HG03469 (cell line): ENCODE measurements at regions not wholly inside any gene's neighbourhood (a gene's known extent, or its start where the extent isn't known, plus 50 kb on each side); places are given as distances from the start of the nearest gene placed in this dataset.

ENCODE experiments used
- ATAC-seq: cut with Tn5 transposase; IDR thresholded peaks from one replicate; pipeline ENCODE4 v1.9.1; 2021; ENCODE audit warnings: mild to moderate bottlenecking, moderate library complexity, moderate number of reproducible peaks; ENCODE audit not compliant: unreplicated experiment

DNA sequence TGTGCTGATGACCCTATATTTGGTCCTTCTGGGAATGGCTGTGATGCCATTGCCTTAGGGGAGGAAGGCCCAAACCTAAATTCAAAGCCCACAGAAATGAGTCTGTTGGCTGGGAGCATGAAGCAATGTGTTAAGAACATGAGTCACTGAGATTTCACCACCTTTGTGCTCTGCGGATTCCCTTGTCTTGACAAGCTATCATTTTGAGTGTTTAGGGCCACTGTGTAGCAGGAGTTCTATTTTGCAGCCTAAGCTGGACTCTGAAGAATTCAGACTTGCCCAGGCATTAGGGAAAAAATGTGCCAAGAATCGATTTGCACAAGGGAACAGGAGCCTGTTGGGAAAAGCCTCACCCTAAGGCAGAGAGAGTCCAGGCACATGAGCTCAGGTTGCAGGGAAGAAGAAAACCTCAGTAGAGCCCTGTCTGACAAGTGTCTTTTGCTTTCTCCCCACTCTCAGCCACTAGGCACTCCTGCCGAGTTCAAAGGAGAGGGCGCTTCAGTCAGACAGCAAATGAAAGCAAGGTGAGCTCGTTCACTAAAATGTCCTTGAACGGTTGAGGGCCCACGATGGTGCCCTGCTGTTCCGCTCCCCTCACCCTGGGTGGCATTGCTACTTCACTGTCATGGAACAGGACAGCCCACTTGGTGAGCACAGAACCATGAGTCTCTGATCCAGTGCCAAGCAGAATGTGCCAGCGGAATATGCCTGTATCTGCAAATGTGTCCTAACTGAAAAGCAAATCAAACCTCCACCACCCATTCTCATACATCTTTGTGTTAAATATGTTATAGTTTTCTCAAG is 93.6 kb downstream of the PRLHR start:
- no peak for ATAC-seq

DNA sequence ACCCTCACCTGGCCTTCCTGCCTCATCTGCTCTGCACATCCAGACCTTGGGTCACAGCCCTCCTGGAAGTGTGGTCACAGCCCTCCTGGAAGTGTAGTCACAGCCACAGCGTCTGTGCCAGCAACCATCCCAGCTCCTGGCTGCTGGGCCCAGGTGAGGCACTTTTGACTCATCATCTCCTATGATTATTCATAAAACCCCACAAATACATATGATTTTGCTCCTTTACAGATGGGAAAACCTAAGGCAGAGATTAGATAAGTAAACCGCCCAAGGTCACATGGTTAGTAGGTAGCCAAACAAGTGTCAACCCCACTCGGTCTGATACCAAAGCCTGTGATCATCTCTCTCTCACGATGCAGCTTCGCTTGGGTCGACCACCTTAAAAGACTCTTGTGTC is 94.3 kb downstream of the PRLHR start:
- no peak for ATAC-seq

DNA sequence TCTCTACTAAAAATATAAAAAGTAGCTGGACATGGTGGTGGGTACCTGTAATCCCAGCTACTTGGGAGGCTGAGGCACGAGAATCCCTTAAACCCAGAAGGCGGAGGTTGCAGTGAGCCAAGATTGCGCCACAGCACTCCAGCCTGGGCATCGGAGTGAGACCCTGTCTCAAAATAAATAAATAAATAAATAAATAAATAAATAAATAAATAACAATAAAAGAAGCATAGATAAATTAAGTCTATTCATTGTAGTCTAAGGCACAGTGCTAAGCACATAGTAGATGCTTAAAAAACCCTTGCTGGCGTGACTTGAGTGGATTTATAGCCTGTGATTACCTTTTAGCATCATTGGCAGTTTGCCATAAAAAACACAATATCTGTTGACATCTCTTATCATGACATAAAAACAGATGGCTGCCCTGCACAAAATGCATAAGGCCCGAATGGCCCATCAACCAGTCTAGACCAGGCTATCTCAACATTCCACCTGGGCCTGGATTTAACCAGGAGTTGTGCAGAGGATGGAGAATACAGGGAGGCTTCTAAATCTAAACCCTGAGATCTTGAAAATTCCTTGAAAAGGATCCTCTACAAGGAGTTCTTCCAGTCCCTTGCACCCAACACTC is 94.9 kb downstream of the PRLHR start:
- ATAC-seq, result no peak

DNA sequence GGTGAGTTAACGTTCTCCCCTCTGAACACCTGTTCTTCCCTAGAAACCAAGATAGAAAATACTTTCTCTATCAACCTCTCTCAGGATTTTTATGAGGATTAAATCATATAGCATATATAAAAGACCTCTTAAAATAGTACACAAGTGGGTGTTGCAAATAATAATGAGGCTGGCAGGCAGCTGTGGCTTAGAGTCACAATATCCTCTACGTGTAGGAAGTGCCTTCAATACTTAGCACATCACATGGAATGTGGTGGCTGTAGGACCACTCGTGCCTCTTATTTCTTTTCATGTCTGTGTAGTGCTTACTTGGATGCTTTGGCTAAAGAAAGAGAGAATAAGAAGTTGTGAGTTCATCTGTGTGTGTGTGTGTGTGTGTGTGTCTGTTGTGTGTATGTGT is 96.3 kb downstream of the PRLHR start:
- ATAC-seq, result no peak

DNA sequence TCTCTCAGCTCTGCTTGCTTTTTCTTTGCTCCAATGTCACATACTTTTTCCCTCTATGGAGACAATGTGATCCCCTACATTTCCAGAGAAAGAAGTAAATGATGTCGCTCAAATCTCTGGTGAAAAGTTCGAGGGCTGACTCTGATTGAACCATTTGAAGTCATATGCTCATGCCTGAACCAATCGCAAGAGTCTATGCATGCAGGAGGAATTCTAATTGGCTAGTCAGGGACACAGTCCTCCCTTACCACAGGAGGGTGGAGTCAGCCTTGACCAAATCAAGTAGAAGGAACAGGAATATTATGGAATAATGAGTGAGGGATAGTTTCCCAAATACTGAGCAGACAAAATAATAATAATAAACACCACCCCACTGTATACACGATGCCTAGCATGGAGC is 96.8 kb downstream of the PRLHR start:
- ATAC-seq, result no peak

DNA sequence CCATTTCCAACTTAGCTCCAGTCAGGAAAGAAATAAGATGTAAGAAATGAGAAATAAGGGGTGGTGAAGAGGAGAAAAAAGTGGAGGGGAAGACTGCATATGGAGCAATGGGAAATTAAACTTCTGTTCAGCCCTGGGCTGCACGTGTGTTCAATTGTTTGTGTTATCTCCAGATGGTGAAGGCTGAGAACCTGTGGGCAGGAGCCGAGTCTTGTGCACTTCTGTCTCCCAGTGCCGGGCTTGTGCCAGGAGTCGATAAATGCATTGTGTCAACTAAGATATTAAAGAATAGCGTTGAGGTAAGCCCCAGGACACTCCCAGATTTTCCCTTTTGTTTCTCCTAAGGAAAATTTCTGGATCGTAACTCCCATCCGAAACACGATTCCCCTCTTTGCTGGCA is 98.2 kb downstream of the PRLHR start:
- ATAC-seq, result no peak

DNA sequence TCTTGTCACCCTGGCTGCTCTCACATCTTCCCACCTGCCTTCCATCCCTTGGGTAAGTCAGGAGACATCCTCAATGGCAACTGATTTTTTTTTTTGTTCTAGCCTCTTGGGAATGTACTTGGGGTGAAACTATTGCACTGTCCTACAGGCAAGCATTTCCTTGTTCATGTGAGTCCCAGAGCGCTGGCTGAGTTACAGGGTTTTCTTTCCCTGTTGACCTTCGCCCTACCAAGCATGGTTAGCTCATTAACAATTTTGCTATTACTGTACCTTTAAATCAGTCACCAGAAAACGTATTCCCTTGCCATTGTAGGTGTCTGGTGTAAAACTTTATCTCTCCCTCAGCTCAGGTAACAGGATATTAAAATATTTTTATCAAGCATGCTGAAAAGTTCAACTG is 98.9 kb downstream of the PRLHR start:
- no peak for ATAC-seq

DNA sequence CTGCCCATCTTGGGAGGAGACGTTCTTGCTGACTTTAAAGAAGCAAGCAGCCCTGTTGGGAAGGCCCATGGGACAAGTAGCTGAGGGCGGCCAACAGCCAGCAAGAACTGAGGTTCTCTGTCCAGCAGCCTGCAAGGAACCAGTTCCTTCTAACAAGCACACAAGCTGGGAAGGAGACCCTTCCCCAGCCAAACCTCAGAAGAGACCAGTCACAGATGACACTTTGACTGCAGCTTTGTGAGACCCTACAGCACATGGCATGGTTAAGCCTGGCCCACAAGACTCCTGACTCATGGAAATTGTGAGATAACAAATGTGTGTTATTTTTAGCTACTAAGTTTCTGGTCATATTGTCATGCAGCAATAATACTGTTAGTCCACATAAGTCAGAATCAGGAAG is 99.9 kb downstream of the PRLHR start:
- no peak for ATAC-seq

DNA sequence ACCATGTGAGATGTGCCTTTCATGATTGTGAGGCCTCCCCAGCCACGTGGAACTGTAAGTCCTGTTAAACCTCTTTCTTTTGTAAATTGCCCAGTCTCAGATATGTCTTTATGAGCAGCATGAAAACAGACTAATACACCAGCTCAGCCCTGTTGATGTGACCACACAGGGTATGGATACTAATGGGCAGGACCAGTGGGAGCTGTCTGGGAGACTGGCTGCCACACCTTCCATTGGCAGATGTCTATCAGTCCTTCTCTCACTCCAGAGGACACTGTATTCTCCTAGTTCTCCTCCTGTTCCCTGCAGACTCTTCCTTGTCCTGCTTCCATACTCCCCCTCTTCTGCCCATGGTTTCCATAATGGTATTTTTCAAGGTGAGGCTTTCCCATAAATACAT is 104.4 kb downstream of the PRLHR start:
- ATAC-seq, result no peak

DNA sequence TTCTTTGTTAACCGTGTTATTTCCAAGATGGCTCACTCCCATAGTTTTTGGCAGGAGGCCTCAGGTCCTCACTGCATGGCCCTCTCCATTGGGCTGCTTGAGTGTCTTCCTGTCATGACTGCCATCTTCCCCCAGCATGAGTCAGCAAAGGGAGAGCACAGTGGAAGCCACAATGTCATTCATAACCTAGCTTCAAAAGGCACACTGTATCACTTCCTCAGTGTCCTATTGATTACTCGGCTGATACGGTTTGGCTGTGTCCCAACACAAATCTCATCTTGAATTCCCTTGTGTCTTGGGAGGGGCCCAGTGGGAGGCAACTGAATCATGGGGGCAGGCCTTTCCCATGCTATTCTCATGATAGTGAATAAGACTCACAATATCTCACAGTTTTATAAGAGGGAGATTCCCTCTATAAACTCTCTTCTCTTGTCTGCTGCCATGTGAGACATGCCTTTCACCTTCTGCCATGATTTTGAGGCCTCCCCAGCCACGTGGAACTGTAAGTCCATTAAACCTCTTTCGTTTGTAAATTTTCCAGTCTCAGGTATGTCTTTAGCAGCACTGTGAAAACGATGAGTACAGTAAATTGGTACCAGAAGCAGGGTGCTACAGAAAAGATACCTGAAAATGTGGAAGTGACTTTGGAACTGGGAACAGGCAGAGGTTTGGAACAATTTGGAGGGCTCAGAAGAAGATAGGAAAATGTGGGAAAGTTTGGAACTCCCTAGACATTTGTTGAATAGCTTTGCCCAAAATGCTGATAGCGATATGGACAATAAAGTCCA is 106.5 kb downstream of the PRLHR start:
- no peak for ATAC-seq

DNA sequence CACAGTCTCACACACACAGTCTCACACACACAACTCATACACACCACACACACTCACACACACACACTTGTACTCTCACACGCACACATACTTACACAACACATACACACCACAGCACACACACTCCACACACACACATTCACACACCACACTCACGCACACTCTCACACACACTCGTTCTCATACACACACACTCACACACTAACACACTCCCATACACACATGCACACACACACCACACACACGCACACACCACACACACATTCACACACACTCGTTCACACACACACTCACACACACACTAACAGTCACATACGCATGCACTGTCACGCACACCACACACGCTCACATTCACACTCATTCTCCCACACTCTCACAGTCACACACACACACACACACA is 109.8 kb downstream of the PRLHR start:
- ATAC-seq, result no peak

DNA sequence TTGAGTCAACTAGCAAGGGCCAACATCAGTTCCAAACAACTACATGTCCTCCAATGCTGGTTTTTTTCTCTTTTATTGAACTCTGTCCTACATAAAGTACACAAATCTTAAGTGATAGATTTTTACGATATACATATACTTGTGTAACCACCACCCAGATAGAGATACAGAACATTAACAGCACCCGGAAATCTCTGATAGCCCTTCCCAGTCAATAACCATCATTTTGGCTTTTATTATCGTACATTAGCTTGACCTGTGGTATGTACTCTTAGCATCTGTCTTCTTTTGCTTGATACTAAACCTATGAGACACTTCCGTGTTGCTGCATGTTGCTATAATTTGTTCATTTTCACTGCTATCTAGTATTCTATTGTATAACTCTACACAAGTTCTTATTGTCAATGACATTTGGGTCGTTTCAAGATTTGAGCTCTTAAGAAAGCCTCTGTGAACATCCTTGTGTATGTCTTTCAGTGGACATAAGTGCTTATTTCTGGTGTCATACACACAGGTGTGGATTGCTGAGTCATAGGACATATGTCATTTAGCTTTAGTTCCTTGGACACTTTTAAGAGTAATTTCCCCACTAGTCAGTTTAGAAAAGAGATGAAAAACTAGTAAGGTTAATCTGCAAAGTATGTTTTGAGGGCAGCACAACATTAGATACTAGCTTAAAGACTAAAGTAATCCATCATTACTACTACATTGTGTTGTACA is 111.1 kb downstream of the PRLHR start:
- no peak for ATAC-seq

DNA sequence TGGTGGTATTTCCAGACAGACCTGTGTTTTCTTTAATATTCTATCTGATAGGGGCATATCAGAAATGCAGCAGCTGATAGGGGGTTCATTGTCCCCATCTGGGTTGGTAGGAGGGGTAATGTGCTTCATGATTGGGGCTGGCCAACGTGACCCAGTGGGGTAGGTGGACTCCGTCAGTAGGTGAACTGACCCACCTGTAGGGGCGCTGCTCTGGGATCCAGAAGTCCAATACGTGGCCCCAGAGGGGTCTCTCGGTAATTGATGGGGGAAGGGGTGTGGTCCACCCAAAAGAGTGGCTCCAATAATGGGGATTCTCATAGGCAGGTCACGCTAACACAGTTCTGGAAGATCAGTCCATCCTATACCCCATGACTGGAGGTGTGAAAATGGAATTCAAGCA is 112.0 kb downstream of the PRLHR start:
- ATAC-seq, result no peak

DNA sequence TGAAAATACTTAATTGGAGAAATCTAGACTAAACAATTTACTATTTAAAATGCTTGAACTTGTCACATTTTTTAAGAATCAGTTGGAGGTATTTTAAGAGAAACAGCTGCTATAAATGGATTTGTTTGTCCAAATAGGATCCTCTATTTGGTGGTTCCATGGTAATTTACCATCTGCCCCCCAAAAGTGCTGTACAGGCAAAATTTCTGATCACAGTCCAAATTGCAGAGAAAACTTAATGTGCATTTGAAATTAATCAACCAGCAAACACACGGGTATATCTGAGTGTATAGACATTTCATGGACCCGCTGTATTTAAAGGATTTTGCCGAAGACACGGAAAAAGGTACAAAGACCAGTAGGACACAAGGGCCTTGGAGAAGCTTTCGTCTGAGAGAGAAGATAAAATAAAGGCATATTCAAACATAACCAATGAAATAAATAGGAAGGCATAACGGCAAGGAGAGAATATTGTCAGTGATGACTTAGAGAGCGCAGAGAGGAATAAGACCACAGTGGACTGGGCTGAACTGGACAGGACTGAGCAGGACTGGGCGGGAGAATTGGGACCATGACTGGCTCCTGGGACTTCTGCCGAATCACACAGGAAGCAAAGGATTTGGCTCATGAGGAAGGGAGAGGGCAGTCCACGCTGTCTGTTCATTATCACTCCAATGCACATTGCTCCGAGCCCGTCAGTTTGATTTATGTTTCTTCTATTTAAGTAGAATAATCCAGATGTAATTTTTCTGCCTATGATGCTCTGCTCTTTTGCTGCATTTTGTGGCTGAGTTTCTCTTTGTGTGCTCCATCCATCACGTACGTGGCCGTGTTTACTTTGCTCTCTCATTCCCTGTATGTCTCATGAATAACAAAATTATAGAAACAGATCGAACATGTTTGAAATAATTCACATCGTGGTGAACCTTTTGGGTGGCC is 112.8 kb downstream of the PRLHR start:
- ATAC-seq, result no peak

DNA sequence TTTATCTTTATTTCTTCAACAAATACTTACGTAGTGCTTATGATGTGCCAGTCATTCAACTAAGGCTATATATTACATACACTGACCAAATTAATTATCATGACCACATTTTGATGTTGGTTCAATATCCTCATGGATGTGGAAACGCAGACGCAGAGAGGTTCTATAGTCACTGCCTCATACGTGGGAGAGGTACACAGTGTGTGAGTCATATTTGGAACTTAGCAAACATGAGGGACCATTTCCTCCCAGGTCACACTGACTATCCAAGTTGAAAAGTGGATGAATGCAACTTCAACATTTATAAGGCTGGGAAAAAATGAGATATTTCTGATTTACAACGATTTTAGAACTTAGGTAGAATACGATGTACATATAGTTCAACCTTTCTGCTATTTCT is 113.6 kb downstream of the PRLHR start:
- no peak for ATAC-seq

DNA sequence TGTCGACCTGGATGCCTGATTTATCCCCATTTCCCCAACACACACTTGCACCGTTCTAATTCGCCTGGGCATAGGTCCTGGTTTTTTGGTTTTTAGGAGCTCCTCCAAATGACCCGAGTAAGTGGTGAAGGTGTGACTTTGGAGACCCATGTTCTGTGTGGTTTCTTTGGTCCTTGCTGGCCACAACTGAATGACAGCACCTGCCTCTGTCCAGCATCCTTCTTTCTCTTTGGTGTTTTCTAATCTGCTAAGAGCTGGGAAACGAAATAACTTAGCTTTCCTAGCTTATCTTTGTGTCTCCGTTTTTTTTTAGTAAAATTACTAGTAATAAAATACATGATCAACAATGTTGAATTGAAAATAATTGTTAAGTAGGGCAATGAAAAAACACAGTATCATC is 120.2 kb downstream of the PRLHR start:
- ATAC-seq, result no peak

DNA sequence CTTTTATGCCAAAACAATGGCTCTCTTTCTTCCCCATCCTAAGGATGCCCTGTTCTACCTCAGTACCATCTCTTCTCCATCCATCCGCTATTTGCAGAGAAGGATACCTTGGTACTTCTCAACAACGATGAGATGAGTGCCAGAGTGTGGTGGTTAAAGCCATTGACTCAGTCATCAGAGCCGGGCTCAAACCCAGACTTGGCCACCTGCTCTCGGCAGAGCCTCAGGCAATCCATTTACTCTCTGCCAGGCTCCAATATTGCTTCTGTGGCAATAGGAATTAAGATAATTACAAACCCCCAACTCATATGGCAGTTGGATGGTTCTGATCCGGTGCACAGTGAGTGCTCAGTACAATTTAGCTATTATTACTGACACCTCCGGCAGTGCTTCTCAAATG is 121.3 kb downstream of the PRLHR start:
- no peak for ATAC-seq

DNA sequence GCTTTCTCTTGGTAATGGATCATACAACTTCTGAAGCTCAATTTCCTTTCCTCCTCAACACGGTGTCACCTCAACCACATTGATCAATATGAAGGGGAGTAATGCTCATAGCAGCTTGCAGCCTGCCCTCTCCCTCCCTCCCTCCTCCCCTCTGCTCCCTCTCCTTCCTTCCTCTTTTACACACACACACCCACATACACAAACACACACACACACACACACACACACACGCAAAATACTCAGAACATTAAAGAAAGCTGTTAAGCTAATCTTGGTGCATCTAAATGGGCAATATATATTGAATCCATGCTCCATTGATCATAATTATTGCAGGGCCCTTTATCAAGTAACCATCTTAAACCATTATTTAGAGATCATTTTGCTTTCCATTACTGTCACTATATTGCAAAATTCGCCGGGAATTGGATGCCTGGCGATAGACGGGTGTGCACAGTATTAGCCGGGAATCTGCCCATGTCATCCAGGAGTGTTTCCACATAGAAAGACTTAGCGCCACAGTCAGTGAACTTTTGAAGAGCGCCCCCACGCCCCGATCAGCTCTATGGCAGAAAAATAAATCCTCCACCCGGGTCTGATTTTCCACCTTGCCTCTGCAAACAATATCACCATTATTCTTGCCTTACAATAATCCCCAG is 122.0 kb downstream of the PRLHR start:
- no peak for ATAC-seq

DNA sequence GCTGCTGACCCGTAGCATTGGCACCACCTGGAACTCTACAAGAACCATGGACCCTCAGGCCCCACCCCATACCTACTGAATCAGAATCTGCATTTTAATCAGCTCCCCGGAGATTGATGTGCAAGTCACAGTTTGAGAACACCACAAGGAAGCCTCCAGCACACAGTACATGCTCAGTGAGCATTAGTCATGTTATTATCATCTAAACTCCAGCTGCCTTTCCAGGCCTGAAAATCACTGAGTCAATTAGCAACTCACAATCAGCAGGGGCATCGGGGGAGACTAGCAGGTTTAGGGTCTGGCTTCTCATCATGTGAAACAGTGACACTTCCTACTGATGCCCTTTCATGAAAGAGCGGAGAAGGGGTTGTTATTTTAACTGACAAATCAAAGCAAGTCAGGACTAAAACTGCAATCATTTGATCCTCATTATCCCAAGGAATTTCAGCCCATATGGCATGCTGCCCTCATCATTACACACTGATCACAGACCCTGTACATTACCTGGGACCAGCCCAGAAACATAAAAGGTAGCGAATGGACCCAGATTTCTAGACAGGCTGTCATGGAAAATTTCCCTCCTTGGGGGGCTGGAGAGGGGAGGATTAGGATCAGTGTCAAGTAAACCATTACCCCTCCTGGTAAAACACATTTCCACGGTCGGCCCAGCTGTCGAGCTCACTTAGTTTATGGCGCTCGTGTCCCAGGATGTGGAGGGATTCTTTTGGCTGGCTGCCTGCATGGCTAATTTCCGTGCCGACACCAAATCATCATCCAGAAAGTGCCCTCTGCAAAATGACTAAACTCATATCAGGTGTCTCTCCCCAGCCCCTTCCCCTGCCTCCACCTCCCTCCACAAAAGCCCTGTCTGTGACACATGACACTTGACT is 122.8 kb downstream of the PRLHR start:
- ATAC-seq, result no peak
